ENCODE measurements at regions not wholly inside any gene's neighbourhood (a gene's known extent, or its start where the extent isn't known, plus 50 kb on each side); places are given as distances from the start of the nearest gene placed in this dataset.
A peak's percentile ranks its signal among the peaks of the same experiment; 100 is the strongest.
"Not testable (repeated sequence)": the region's sequence is repeated elsewhere in the genome, so short reads cannot be mapped to it uniquely, and the experiment has no call there.

GRCh38 chr5:34186865-34187264, 143.9 kb upstream of the C1QTNF3 start:
- DNase-seq (ENCODE audit: missing footprints): not testable (repeated sequence)

GRCh38 chr5:34187441-34187840, 144.4 kb upstream of the C1QTNF3 start:
- intact Hi-C loops (cut with DNase I); ATAC-seq; DNase-seq (ENCODE audit: missing footprints): not testable (repeated sequence)

More at GRCh38 chr5:34186865-34187264, 143.9 kb upstream of the C1QTNF3 start:
- intact Hi-C loops (cut with DNase I); ATAC-seq: not testable (repeated sequence)

GRCh38 chr5:34188001-34188822, 145.2 kb upstream of the C1QTNF3 start:
- intact Hi-C loops (cut with DNase I); ATAC-seq: not testable (repeated sequence)
- peak; percentile 74 for DNase-seq (ENCODE audit: missing footprints)

GRCh38 chr5:34189246-34189645, 146.2 kb upstream of the C1QTNF3 start:
- intact Hi-C loops (cut with DNase I); ATAC-seq: not testable (repeated sequence)
- DNase-seq (ENCODE audit: missing footprints): peak; percentile 79

- intact Hi-C loops (cut with DNase I); ATAC-seq: not testable (repeated sequence)
- peak; percentile 73 for DNase-seq (ENCODE audit: missing footprints)
Measured at GRCh38 chr5:34189752-34190411, 146.9 kb upstream of the C1QTNF3 start.

- intact Hi-C loops (cut with DNase I); ATAC-seq: not testable (repeated sequence)
- peak; percentile 75 for DNase-seq (ENCODE audit: missing footprints)
Measured at GRCh38 chr5:34190466-34190865, 147.5 kb upstream of the C1QTNF3 start.

GRCh38 chr5:34191279-34191744, 148.3 kb upstream of the C1QTNF3 start:
- intact Hi-C loops (cut with DNase I); ATAC-seq: not testable (repeated sequence)
- DNase-seq (ENCODE audit: missing footprints): peak; percentile 79

GRCh38 chr5:34192064-34192922, 149.3 kb upstream of the C1QTNF3 start:
- intact Hi-C loops (cut with DNase I); ATAC-seq: not testable (repeated sequence)
- DNase-seq (ENCODE audit: missing footprints): peak; percentile 80

GRCh38 chr5:34192923-34193262, 149.9 kb upstream of the C1QTNF3 start:
- ATAC-seq; intact Hi-C loops (cut with DNase I): not testable (repeated sequence)
- peak; percentile 62 for DNase-seq (ENCODE audit: missing footprints)

GRCh38 chr5:34193297-34193696, 150.3 kb upstream of the C1QTNF3 start:
- peak; percentile 72 for DNase-seq (ENCODE audit: missing footprints)
- ATAC-seq; intact Hi-C loops (cut with DNase I): not testable (repeated sequence)

GRCh38 chr5:34193804-34194203, 150.8 kb upstream of the C1QTNF3 start:
- intact Hi-C loops (cut with DNase I); DNase-seq (ENCODE audit: missing footprints); ATAC-seq: not testable (repeated sequence)

- ATAC-seq; DNase-seq (ENCODE audit: missing footprints); intact Hi-C loops (cut with DNase I): not testable (repeated sequence)
Measured at GRCh38 chr5:34196091-34196490, 153.1 kb upstream of the C1QTNF3 start.

GRCh38 chr5:34205347-34205746, 162.3 kb upstream of the C1QTNF3 start:
- ATAC-seq; DNase-seq (ENCODE audit: missing footprints); intact Hi-C loops (cut with DNase I): not testable (repeated sequence)

- intact Hi-C loops (cut with DNase I); DNase-seq (ENCODE audit: missing footprints); ATAC-seq: not testable (repeated sequence)
Measured at GRCh38 chr5:34217386-34217785, 174.4 kb upstream of the C1QTNF3 start.

GRCh38 chr5:34221329-34222073, 178.5 kb upstream of the C1QTNF3 start:
- DNase-seq (ENCODE audit: missing footprints); intact Hi-C loops (cut with DNase I); ATAC-seq: not testable (repeated sequence)

- intact Hi-C loops (cut with DNase I); DNase-seq (ENCODE audit: missing footprints); ATAC-seq: not testable (repeated sequence)
Measured at GRCh38 chr5:34223158-34223557, 180.1 kb upstream of the C1QTNF3 start.

GRCh38 chr5:34230402-34230801, 187.4 kb upstream of the C1QTNF3 start:
- ATAC-seq; intact Hi-C loops (cut with DNase I); DNase-seq (ENCODE audit: missing footprints): not testable (repeated sequence)

- intact Hi-C loops (cut with DNase I); ATAC-seq; DNase-seq (ENCODE audit: missing footprints): not testable (repeated sequence)
Measured at GRCh38 chr5:34243802-34244201, 200.8 kb upstream of the C1QTNF3 start.
